ENCODE measurements at regions not wholly inside any gene's neighbourhood (a gene's known extent, or its start where the extent isn't known, plus 50 kb on each side); places are given as distances from the start of the nearest gene placed in this dataset.

DNA sequence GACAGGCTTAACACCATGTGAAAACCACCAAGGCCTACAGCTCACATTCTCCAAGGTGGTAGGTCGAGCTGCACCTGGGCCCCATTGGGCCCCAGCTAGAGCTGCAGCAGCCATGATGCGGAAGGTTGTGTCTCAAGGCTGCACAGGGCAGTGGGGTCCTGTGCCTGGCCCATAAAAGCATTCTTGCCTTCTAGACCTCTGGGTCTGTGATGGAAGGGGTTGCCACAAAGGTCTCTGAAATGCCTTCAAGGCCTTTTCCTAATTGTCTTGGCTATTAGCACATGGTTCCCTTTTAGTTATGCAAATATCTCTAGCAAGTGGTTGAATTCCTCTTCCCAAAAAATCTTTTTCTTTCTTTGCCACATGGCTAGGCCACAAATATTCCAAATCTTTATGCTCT, 52.5 kb upstream of the C11orf58 start:
- FAIRE-seq: no peak
- DNase-seq (ENCODE audit: extremely low spot score, insufficient read length, low read depth): no peak

DNA sequence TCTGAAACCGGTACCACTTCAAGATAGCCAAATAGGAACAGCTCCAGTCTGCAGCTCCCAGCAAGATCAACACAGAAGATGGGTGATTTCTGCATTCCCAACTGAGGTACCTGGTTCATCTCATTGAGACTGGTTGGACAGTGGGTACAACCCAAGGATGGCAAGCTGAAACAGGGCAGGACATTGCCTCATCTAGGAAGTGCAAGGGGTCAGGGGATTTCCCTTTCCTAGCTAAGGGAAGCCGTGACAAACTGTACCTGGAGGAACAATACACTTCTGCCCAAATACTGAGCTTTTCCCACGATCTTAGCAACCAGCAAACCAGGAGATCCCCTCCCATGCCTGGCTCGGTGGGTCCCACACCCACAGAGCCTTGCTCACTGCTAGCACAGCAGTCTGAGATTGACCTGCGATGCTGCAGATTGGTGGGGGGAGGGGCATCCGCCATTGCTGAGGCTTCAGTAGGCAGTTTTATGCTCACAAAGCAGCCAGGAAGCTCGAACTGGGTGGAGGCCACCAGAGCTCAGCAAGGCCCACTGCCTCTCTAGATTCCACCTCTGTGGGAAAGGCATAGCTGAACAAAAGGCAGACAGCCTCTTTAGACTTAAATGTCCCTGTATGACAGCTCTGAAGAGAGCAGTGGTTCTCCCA, 59.9 kb upstream of the C11orf58 start:
- FAIRE-seq (no peak), DNase-seq (ENCODE audit: extremely low spot score, insufficient read length, low read depth) (no peak)

DNA sequence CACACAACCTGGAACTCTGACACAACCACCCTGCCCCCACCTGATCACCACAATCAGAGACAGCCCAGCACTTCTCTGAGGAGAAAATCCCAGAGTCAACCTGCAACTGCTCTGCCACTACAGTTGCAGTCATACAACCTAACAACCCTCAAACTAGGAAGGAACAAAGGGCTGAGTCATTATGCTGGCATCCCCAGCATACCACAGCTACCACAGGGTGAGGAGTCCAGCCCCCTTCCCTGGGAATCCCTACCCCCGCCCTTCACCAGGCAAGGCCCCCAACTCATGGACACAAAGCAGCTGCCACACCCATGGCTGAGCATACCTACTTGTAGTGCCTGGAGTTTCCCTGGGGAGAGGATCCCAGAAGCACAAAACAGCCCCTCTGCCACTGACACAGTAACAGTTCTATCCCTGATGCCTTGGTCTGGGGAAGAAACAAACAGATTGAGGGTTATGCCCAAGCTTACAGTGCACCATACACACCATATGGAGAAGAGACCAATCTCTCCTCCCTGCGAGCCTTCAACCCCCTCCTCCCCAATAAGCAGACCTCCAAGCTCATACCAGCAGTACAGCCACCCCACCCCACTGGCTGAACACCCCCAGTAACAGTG, 68.5 kb upstream of the C11orf58 start:
- FAIRE-seq: no peak

DNA sequence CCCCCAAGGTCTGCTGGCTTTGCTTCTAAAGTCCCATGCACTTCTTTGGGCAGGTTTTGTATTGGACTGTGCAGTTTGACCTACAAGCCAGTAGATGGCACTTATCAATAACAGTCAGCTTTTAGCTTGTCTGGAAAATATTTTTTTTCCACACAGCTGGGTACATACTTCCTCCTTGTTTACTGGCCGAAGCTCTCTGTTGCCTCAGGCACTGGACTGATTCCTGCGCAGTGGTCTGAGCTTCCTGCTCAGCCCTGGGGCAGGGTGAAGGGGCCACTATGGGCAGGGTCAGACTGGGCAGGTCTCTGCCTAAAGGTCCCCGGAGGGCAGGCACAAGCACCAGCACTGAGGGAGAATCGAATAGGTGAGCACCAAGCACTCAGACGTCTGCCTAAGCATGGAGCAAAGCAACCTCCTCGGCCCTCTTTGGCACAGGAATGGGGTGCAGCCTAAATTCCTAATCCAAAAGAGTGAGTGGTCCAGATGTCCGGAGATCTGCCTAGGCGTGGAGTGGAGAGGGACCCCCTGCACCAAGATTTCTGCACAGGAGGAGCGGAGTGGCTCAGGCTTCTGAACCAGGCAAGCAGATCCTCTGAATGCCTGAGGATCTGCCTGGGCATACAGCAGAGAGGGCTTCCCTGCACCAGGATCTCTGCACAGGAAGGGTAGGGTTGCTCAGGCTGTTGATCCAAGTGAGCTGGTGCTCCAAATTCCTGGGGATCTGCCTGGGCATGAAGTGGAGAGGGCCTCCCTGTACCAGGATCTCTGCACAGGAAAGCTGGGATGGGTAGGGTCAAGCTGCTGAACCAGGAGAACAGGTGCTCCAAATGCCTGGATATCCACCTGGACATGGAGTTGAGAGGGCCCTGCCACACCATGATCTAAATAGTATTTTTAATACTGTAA, 105.9 kb upstream of the C11orf58 start:
- FAIRE-seq: no peak

More for the DNA sequence above, 68.5 kb upstream of the C11orf58 start:
- no peak for DNase-seq (ENCODE audit: extremely low spot score, insufficient read length, low read depth)

DNA sequence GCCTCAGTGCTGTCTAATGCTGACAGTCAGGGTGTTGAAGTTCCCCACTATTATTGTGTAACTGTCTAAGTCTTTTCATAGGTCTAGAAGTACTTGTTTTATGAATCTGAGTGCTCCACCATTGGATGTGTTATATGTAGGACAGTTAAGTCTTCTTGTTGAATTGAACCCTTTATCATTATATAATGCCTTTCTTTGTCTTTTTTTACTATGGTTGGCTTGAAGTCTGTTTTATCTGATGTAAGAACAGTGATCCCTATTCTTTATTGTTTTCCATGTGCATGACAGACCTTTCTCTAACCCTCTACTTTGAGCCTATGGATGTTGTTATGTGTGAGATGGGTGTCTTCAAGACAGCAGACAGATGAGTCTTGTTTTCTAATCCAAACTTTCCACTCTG, 107.8 kb upstream of the C11orf58 start:
- FAIRE-seq: no peak
- no peak for DNase-seq (ENCODE audit: extremely low spot score, insufficient read length, low read depth)

More for the DNA sequence above, 105.9 kb upstream of the C11orf58 start:
- DNase-seq (ENCODE audit: extremely low spot score, insufficient read length, low read depth): no peak

DNA sequence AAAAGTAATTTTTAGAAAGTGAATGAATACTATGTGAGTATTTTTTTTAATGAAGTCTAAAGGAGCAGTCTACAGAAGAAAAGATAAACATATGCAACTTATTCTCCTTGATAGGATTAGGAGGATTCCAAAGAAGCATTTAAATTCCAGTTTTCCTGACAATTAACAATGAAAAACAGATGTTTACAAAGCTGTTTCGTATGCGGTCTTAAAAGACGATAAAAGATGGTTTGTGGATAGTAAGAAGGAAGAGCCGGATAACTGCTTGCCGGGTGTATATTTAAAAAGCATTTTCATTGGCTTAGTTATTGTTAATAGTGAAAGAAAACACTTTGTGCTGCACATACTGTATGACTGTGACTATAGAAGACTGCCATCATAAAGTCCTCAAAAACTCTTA, 120.0 kb upstream of the C11orf58 start:
- no peak for FAIRE-seq

DNA sequence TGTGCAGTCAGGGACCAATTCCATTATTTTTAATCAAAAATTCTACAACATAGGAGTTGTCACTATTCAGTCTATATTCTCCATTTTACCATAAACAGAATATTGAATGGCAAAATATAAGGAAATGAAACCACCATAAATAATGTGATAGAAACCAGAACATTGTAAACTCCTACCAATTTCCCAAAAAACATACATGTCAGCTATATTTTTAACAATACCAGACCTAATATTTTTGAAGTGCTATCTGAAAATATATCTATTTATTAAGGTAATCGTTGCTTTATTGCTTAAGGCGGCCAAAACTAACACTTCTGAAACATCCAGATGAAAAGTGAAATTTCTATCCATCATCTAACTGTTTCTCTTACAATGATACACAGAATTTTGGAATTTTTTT, 123.0 kb upstream of the C11orf58 start:
- DNase-seq (ENCODE audit: extremely low spot score, insufficient read length, low read depth) (no peak), FAIRE-seq (no peak)

More for the DNA sequence above, 120.0 kb upstream of the C11orf58 start:
- no peak for DNase-seq (ENCODE audit: extremely low spot score, insufficient read length, low read depth)

DNA sequence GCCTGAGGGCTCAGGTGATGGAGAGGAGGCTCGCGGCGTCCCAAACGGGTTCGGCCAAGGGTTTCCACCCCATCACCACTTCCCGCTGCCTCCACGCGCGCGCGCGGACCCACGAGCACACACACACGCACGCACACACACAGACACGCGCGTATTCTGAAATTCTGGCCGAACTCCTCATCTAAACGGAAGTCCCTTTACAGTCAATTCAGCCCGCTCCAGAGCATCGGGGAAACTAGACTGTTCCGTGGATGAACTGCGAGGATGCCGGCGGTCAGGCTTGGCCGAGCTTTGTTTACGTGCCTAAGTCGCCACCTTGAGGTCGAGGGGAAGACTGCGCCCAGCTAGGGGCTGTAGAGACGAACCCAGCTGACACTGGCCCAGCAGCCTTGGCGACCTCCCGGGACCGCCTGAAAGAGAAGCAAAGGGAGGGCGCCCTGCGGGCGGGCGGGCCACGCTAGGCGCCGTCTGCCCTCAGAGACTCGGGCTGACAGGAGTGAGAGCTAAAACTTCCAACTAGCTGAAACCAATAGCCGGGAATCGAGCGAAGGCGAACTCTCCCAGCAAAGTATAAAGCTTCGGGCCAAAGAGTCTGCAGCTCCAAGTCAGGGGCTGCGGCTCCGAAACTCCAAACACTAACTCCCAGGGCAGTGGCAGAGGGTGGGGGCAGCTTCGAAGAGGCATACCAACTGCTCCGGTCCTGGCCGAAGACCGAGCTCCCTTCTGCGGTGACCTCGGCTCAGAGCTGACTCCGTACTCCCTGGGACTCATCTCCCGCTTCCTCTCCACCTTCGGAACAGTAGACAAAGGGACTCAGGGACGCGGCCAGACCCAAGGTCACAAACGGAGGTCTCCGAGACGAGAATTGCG, 124.7 kb upstream of the C11orf58 start:
- peak; percentile 60 for DNase-seq (ENCODE audit: extremely low spot score, insufficient read length, low read depth)
- peak; percentile 85 for FAIRE-seq

DNA sequence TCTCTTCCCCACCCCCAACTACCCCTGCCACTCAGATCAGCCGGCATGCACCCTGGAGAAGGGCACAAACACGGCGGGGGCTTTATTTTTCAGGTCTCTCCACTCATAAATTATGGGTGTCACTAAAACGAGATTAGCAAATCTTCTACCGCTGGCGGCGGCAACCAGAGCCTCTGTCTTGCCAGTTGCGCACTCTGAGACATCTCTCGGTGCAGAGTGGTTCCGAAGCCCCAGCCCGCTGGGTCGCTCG, 125.3 kb upstream of the C11orf58 start:
- DNase-seq (ENCODE audit: extremely low spot score, insufficient read length, low read depth): no peak
- no peak for FAIRE-seq

DNA sequence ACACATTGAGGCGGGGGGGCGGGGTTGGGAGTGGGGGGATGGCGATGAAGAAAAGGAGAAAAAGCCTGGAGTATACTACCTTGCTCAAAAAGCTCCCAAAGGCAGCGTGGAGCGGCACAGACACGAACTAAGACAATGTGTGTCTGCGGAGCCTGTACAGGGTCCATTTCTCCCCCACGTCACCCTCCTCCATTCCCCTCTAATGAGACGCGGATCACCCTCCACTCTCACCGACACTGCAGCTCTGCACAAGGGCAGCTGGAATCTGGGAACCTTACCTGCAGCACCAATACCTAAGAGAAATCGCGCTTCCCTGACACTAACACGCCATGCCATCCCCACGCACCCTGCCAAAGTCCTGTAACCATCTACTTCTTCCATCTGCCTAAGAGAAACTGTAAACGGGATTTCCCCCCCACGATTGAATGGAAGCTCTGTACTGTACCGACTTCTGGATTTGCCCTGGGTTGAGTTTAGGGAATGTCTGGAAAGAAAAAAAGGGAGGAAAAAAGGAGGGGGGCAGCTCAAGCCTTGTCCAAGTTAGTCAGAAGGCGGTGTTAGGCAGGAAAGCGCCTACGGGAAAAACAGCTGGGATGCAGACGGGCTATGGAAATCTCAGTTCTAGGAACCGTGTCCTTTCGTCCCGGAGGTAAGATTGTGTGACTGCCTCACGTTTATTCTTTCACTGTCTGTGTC, 125.7 kb upstream of the C11orf58 start:
- FAIRE-seq: no peak
- DNase-seq (ENCODE audit: extremely low spot score, insufficient read length, low read depth): no peak

DNA sequence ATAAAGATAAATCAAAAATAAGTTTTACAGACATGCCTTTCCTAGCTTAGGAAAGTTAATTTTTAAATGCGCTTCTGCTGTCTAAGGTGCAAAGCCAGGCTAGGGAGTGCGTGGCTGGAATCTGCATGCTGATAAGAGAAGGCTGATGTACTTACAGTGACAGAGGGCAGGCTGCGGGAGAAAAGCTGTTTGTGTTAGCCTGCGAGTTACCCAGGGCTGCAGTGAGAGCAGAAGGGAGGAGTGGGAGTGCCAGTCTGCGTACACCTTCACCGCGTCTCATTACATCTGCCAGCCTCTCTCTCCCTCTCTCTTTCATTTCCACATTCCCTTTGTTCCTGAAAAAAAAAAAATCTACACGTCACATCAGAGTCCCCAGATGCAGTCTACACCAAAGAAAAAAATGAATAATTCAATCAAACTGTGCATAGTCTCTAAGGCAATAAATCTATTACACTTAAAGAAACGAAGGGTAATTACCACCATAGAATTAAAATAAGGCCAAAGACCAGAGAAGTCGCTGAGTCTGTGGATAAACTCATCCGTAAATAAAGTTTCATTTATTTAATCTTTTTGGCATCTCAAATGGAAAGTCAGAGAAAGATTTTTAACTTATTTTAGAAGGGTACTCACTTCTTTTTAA, 126.4 kb upstream of the C11orf58 start:
- DNase-seq (ENCODE audit: extremely low spot score, insufficient read length, low read depth) (no peak), FAIRE-seq (no peak)

DNA sequence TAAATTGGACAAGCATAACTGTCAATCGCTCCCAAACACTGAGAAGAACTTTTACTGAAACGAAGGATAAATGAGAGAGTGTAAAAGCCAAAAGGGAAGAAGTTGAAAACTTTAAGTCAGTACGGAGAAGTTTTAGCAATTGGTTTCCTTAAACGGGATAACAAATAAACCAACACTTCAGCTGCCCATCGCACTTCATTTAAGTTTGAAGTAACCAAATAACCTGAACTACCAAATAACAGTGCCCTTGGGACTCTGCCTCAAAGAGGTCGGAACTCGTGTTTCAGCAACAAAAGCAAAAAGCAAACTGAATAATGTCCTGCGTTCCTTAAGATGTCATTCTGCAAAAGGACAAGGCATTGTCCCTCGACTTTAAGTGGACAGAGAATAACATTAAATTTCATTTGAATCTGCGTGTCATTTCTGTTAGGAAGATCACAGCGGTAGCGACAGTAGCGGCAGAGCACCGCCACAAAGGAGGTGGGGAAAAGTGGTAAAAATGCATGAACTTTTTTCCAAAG, 127.0 kb upstream of the C11orf58 start:
- no peak for FAIRE-seq
- DNase-seq (ENCODE audit: extremely low spot score, insufficient read length, low read depth): no peak

DNA sequence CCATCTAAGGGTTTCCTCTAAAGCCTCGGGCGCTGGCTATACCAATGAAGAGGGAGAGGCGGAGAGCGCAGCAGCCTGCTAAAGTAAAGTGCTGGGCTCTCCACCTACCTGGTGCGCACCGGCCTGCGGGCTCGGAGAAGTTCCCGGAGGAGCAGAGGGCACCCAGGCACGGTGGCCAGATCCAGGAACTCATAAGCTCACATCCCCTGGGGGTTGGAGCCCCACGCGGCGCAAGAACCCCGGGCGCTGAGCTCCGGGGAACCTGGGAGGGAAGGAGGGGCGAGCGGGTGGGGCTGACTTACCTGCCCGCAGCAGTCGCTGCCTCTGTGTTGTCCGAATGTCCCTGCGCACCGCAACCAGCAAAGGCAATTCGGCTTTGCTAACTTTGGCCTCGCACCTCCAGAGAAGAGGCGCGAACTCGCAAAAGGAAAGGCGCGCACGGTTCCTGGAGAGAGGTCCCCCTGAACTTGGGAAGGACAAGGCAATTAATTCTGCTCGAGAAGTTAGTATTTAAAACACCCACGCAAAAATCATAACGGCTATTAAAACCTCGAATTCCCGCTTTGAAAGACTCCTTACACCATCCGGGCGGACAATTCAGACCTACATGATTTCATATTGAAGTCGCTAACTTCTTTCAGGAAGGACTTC, 127.6 kb upstream of the C11orf58 start:
- FAIRE-seq: no peak
- no peak for DNase-seq (ENCODE audit: extremely low spot score, insufficient read length, low read depth)

DNA sequence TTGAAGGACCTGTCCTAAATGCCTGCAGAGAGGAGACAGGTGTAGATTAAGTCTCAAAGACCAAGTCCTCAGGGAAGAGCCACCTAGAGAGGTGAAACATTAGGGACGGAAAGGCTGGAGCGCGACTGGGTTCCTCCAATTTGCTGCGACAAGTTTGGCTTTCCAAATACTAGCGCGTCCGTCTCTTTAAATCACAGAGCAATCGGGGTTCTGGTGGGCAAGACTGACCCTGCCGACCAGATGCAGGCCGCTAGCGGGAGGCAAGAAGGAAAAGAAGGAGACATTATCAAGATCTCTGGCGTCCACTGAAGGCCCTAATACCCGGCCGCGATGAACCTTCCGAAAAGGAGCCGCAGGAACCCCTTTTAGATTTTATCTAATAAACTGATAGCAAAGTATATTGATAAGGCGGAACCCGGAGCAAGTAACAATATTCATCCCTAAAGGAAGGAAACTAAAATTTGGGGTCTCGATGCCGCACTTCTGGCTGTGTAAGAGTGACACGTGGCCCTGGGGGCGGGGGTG, 128.2 kb upstream of the C11orf58 start:
- FAIRE-seq (no peak), DNase-seq (ENCODE audit: extremely low spot score, insufficient read length, low read depth) (no peak)

DNA sequence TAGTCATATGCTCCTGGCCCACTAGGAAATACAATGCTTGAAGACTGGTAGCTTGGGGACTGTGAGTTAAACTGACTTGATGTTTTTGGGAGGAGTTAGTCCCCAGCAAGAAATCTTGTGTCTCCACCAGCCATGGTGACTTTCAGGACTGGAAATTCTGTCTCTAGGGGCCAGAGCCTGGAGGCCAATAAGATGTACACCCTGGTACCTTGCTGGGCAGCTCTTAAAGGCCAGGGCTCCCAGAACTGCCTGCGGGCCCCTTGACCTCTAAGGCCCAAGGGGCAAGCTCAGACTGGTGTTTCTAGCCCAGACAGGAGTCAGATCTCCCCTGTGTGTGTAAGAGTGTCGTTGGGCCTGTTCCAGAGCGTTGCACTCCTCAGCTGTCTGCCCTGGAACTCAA, 128.7 kb upstream of the C11orf58 start:
- FAIRE-seq: no peak
- DNase-seq (ENCODE audit: extremely low spot score, insufficient read length, low read depth): no peak

DNA sequence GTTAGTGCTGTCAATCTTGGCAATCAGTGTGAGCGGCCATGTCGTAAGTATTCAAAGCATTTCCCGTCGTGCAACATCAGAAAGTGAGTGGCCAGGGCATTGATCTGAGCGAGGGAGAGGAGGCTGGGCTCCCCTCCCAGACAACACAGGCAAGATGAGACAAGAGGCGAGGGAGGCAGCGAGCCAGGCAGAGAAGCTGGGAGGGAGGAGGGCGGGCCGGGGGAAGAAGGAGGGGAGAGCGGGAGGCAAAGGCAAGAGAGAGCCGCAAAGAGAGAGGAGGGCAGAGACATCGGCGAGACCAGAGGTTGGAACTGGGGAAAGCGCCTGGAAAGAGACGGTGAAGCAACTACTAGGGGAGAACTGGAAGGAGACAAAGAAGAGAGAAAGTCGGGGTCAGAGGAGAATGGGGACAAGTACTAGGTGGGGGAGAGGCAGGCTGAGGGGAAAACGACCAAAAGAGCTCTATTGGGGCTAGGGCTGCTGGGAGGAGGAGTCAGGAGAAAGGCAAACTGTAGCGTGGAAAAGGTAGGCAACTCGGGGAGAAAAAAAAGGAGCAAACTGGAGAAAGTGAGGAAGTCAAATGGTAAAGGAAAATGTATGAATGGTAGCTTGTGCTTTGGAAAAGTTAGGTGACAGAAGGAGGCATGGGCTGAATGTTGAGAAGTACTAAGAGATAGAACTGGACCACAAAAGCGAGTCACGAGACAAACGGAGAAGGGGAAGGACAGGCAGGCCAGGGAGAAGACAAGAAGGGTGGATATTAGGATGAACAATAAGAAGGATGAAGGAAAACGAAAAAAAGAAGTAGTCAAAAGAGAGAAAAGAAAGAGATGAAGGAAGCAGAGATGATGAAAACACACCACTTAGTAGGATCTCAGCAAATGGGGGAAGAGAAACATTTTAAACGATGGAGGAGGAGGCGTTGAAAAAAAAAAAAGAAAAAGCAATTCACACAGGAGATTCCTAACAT, 130.5 kb upstream of the C11orf58 start:
- FAIRE-seq (no peak), DNase-seq (ENCODE audit: extremely low spot score, insufficient read length, low read depth) (no peak)

Data from GM18507 (cell line).